ENCODE measurements at regions not wholly inside any gene's neighbourhood (a gene's known extent, or its start where the extent isn't known, plus 50 kb on each side); places are given as distances from the start of the nearest gene placed in this dataset.

DNA sequence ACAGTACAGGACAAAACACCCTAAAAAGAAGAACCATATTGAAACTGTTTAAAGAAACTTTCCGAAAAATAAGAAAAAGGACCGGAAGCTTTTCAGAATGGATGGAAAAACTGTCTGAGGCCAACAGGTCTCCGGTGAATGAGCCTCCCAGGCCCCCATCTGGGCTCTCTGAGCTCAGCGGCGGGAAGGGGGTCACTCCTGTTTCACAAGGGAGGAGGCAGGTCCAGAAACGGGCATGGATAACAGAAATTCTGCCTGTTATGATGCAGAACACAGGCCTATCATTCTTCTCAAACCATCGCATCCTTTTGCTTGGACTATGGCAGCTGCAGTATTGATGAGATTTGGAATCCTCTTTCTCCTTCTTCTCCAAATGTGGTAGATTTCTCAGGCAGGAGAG, 58.9 kb upstream of the SHH start:
- TF ChIP-seq, protein P1, sequence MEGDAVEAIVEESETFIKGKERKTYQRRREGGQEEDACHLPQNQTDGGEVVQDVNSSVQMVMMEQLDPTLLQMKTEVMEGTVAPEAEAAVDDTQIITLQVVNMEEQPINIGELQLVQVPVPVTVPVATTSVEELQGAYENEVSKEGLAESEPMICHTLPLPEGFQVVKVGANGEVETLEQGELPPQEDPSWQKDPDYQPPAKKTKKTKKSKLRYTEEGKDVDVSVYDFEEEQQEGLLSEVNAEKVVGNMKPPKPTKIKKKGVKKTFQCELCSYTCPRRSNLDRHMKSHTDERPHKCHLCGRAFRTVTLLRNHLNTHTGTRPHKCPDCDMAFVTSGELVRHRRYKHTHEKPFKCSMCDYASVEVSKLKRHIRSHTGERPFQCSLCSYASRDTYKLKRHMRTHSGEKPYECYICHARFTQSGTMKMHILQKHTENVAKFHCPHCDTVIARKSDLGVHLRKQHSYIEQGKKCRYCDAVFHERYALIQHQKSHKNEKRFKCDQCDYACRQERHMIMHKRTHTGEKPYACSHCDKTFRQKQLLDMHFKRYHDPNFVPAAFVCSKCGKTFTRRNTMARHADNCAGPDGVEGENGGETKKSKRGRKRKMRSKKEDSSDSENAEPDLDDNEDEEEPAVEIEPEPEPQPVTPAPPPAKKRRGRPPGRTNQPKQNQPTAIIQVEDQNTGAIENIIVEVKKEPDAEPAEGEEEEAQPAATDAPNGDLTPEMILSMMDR (IDR thresholded peaks at IDR 0.05; ENCODE audit: poor library complexity) = no peak
- no peak for TF ChIP-seq EZH2 (IDR thresholded peaks at IDR 0.05; ENCODE audit: borderline replicate concordance)
- no peak for TF ChIP-seq EZH2phosphoT487 (IDR thresholded peaks at IDR 0.05; ENCODE audit: low read depth, severe bottlenecking, unreplicated experiment)

Measured in hepatocyte (in vitro differentiated cells).